GM06990 (cell line): ENCODE measurements at regions not wholly inside any gene's neighbourhood (a gene's known extent, or its start where the extent isn't known, plus 50 kb on each side); places are given as distances from the start of the nearest gene placed in this dataset.

Source experiments
- DNase-seq: peaks from one replicate; pipeline ENCODE4 v3.0.0-alpha.2; 2011; ENCODE audit not compliant: insufficient read length; ENCODE audit errors: extremely low read depth
- H3K27me3 ChIP-seq: replicated peaks from 2 replicates; pipeline ENCODE4 v1.6.0; 2011; ENCODE audit warnings: low read length; ENCODE audit not compliant: control insufficient read depth, insufficient read depth
- H3K36me3 ChIP-seq: 2 replicates; pipeline ENCODE4 v1.5.1; 2011; ENCODE audit warnings: low read length; ENCODE audit not compliant: control insufficient read depth, insufficient read depth
- H3K4me3 ChIP-seq: replicated peaks from 2 replicates; pipeline ENCODE4 v1.5.1; 2011; ENCODE audit warnings: low read depth, mild to moderate bottlenecking, control low read depth, low read length
- TF ChIP-seq, protein P1 (sequence below): IDR thresholded peaks from 2 replicates; pipeline ENCODE4 v1.5.1; 2011; ENCODE audit warnings: low read length, control low read depth, mild to moderate bottlenecking, inconsistent platforms; ENCODE audit not compliant: insufficient read depth, poor library complexity, severe bottlenecking

DNA sequence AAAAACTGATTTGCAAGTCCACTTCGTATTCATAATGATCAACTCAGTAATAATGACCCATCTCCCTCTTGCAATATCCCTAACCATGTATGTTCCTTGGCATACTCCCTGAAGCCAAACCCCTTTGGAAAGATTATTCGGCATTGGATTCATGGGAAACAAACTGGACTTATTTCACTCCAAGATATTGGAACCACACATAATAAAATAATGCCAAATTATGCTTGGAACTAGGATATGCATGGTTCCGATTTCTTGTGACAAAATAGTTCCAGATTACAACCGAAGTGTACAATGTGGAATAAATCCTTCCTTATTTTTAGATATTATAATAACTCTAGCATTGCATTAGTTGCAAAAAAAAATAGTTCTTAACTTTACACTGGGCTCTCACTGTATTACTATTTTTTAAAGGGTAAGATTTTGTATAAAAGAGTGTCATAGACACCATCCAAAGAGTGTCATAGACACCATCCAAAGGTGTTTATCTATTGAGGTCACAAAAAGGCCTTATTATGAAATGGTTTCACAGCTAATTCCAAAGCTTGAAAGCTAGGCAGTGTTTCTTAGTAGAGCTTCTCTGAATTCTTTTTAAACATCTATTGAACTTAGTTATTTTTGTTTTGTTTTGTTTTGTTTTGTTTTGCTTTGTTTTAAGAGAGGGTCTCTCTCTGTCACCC is 410.9 kb upstream of the JARID2 start:
- Histone ChIP-seq H3K27me3 (no peaks in the 10 kb centered on the region), H3K36me3 (no peaks in the 10 kb centered on the region), H3K4me3 (no peak overlapping the region)
- TF ChIP-seq, protein P1, sequence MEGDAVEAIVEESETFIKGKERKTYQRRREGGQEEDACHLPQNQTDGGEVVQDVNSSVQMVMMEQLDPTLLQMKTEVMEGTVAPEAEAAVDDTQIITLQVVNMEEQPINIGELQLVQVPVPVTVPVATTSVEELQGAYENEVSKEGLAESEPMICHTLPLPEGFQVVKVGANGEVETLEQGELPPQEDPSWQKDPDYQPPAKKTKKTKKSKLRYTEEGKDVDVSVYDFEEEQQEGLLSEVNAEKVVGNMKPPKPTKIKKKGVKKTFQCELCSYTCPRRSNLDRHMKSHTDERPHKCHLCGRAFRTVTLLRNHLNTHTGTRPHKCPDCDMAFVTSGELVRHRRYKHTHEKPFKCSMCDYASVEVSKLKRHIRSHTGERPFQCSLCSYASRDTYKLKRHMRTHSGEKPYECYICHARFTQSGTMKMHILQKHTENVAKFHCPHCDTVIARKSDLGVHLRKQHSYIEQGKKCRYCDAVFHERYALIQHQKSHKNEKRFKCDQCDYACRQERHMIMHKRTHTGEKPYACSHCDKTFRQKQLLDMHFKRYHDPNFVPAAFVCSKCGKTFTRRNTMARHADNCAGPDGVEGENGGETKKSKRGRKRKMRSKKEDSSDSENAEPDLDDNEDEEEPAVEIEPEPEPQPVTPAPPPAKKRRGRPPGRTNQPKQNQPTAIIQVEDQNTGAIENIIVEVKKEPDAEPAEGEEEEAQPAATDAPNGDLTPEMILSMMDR, result no peak
- DNase-seq, result no peak

DNA sequence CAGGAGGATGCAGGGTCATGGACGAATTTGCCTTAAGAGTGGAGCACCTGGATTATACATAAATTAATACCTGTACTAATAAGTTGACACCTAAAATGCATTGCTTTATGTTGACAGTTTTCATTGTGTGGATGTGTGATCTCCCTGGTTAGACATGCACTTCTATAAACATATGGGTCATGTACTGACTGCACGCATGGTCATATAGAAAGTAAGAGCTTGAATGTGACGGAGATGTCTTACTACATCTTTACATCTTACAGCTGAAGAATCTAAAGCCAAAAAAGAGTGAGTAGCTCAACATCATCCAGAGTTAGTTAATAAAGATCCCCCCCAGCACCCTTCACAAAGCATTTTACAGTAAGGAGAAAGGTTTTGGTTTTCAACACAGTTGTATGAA is 408.4 kb upstream of the JARID2 start:
- Histone ChIP-seq H3K27me3 (no peaks in the 10 kb centered on the region), H3K4me3 (no peak overlapping the region), H3K36me3 (no peaks in the 10 kb centered on the region)
- TF ChIP-seq, protein P1, result no peak
- DNase-seq, result no peak

DNA sequence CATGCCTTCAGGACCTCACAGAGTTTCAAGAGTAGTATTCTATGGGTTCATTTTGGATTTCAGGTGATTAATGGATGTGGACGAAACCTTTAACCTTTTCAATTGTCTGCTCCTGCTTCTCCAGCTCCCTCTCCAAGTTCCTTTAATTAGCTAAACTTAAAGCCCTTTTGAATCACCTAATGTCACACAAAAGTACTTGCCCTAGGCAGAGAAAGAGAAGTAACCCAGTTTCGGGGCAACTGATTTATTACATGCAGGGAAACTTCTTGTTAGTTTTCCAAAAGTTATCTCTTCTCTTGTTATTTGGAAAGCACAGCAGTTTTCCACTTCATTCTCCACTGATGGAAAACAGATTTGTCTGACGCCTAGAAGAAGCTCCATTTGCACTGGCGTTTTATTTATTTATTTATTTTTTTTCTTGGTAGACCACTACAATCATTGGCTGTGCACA is 407.7 kb upstream of the JARID2 start:
- TF ChIP-seq, protein P1, result no peak
- DNase-seq, result no peak
- Histone ChIP-seq H3K4me3 (no peak overlapping the region), H3K27me3 (no peaks in the 10 kb centered on the region), H3K36me3 (no peaks in the 10 kb centered on the region)

DNA sequence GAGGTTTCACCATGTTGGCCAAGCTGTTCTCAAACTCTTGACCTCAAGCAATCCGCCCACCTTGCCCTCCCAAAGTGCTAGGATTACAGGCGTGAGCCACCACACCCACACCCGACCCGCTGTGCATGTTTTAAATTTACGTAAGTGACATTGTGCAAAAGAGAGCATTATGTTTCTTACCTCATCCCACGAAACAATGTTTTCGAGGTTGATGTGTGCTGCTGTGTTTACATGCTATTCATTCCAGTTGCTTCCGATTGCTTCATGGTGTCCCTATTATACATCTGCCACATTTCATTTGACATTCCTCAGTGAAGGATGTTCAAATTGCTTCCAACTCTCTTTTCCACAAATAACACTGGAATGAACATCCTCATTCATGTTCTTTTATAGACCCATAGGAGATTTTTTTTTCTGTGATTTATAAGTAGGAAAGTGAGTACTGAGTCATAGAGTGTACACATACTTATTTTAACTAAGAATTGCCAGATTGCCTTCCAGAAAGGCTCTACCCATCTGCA is 403.9 kb upstream of the JARID2 start:
- no peak overlapping the region for H3K4me3 ChIP-seq
- TF ChIP-seq, protein P1, result no peak
- H3K36me3 ChIP-seq, result no peaks in the 10 kb centered on the region
- no peak for DNase-seq
- no peaks in the 10 kb centered on the region for H3K27me3 ChIP-seq

DNA sequence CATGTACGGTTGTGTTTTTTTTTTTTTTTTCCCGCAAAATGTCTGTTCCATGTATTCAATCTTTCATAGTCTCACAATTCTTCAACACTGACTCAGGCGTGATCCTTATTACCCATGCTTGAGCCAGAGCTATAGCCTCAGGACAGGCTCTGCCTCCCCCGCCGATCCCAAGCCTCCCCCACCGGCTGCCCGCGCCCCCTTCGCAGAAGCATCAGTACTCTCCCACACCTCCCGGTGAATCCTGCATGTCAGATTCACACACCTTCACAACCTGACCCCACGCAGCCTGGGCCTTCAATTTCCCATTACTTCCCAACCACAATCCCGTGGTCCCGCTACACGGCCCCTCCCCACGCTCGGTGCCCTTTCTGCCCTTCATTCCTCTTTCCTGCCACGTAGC is 401.5 kb upstream of the JARID2 start:
- no peak for DNase-seq
- no peaks in the 10 kb centered on the region for H3K27me3 ChIP-seq
- H3K36me3 ChIP-seq, result no peaks in the 10 kb centered on the region
- TF ChIP-seq, protein P1, result no peak
- no peak overlapping the region for H3K4me3 ChIP-seq
